GM18861 (cell line): ENCODE measurements at regions not wholly inside any gene's neighbourhood (a gene's known extent, or its start where the extent isn't known, plus 50 kb on each side); places are given as distances from the start of the nearest gene placed in this dataset.
A peak's percentile ranks its signal among the peaks of the same experiment; 100 is the strongest.
"Not testable (repeated sequence)": the region's sequence is repeated elsewhere in the genome, so short reads cannot be mapped to it uniquely, and the experiment has no call there.

Experiments
- ATAC-seq: cut with Tn5 transposase; IDR thresholded peaks from one replicate; pipeline ENCODE4 v1.9.1; 2021; ENCODE audit not compliant: unreplicated experiment

DNA sequence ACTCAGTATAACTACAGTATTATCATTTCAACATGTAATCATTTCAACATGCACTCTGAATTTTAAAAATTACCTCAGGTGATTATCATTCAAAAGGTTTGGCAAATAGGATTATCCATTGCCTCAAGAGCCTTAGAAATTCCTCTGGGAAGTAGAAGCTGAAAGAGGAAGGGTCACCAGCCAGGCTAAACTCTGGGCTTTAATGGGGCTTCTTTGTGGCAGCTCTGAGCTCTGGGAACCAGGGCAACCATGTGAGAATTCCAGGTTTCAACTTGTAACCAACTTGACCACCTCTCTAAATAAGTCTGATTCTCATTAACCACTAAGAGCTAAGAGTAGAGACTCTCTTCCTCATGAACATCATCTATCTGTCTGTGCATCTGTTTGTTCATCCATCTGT, 117.2 kb upstream of the MED14 start:
- ATAC-seq = no peak

DNA sequence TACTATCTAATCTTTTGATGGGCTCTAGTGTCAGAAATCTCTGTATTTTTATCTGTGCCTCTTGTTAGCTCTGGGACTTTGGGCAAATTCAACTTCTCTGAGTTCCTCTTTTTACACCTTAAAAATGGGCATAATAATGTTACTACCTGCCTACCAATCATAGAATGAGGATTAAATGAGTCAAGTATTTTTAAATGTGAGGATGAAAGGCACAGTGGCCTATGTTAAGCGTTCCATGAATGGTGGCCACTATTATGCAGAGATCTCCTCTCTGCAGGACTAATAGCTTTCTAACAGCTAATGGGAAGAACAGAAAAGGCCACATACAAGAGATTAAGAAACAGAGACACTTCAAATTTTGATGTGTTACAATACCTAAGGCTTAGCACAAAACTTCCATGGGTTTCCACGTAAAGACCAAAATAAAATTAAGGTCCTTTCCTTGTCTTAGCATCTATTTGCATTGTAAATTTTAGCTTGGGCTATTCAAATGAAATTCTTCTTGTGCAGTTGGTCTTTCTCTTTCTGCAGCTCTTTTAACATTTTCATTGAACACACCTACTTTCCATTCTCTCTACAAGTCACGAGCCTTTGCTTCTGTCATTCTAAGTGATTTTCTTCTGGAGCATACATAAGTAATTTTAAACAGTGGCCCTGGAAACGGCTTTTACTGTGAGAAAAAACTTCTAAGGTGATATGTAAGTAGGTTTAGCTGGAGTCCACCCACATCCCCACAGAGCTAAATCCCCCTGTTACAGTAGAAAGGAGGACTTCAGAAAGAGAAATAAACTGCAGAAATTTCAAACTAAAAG, 117.9 kb upstream of the MED14 start:
- ATAC-seq = no peak

DNA sequence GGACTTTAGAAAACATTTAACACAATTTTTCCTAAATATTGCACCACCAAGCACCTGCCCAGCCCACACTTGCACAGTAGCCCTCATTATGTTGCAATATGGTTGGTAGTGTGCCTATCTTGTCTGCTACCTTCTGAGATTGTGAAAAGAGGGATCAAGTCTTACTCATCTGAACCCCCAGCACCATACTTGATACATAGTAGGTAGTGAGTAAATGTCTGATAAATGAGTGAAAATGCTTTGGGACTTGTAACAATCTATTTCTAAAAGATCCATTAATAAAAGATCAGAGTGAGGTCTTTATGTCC, 118.4 kb upstream of the MED14 start:
- no peak for ATAC-seq

DNA sequence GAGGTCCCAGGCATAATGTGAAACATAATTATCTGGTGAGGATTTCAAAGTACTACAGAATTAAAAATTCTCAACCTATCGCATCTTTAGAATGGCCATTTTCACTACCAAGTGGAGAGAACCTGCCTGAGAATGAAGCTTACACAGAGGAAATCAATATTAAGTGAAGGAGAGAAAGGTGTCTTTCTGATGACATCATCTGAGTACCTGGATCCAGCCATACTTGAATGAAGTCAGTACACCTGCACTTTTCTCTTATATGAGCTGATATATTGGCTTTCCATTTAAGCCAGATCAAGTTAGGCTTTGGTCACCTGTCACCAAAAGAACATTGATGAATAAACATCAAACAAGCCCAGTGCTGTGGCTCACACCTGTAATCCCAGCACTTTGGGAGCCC, 118.9 kb upstream of the MED14 start:
- no peak for ATAC-seq

DNA sequence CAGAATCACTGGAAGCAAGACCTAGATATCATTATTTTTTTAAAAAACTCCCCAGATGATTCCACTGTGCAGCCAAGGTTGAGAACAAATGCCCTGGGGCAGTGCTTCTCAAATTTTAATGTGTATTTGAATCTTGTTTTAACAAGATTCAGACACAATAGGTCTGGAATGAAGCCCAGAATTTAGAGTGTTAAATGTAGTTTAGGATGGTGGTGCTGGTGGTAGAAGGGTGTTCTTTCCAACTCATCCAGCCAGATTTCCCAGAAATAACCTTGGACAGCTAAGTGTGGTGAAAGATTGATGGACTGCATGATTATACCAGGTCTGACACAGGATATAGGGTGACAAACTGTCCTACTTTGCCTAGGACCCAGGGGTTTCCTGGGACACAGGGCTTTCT, 120.1 kb upstream of the MED14 start:
- ATAC-seq = no peak

DNA sequence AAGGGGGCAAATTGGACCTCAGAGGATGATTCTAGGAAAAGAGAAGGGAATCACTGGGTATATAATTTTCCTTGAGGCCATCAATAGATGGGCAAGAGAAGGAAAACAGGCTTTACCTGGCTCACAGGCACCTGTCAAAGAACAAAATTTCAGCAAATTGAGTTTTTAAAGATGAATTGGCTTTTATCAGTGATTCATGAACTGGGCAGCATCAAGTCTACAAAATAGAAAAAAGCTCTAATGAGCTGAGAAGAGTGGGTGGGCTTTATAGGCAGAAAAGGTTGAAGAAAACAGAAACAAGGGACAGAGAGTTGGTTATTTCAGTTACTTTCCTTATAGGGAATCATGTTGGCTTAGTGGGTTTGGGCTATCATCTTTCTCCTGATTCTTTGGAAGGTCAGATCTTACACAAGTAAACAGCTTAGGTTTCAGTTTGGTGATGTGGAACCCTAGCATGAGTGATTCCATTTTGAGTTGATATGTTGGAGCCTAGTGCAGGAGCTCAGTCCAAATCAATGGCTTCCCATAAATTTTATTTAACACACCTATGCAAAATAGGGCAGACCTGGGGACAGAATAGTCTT, 120.7 kb upstream of the MED14 start:
- ATAC-seq = no peak

DNA sequence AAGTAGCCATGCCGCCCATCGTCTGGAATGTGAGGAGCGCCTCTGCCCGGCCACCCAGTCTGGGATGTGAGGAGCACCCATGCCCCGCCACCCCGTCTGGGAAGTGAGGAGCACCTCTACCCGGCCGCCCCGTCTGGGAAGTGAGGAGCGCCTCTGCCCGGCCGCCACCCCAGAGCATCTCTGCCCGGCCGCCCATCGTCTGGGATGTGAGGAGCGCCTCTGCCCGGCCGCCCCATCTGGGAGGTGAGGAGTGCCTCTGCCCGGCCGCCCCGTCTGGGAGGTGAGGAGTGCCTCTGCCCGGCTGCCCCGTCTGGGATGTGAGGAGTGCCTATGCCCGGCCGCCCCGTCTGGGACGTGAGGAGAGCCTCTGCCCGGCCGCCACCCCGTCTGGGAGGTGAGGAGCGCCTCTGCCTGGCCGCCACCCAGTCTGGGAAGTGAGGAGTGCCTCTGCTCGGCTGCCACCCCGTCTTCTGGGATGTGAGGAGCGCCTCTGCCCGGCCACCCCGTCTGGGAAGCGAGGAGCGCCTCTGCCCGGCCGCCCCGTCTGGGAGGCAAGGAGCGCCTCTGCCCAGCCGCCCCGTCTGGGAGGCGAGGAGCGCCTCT, 126.7 kb upstream of the MED14 start:
- not testable (repeated sequence) for ATAC-seq

DNA sequence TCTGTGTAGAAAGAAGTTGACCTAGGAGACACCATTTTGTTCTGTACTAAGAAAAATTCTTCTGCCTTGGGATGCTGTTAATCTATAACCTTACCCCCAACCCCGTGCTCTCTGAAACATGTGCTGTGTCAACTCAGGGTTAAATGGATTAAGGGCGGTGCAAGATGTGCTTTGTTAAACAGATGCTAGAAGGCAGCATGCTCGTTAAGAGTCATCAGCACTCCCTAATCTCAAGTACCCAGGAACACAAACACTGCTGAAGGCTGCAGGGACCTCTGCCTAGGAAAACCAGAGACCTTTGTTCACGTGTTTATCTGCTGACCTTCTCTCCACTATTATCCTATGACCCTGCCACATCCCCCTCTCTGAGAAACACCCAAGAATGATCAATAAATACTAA, 127.9 kb upstream of the MED14 start:
- ATAC-seq = not testable (repeated sequence)

DNA sequence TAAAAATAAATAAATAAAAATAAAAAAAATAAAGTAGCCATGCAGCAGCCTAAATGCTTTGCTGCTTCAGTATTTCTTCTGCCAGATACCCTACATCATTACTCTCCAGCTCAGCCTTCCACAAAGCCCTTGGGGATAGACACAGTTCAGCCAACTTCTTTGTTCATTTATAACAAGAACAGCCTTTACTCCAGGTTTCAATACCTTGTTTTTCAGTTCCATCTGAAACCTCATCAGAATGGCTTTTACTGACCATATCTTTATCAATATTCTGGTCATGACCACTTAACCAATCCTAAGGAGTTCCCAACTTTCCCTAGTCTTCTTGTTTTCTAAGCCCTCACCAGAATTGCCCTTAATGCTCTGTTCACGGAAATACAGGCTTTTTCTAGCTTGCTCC, 128.3 kb upstream of the MED14 start:
- ATAC-seq = no peak

DNA sequence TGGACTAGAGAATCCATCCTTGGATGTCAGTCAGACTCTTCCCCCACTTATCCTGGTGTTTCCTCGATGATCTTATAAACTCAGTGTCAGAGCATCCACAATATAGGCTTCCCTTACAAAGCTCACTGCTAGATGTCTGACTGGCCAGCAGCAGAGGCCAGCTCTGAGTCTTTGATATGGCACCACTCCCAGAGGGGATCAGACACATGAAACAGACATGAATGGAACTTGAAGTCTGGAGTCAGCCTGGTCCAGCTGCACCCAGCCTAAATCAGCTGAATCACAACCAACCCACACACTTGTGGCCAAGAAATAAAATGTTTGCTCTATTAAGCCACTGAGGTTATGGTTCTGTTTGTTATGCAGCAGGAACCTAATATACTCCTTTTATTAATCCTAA, 129.6 kb upstream of the MED14 start:
- no peak for ATAC-seq

DNA sequence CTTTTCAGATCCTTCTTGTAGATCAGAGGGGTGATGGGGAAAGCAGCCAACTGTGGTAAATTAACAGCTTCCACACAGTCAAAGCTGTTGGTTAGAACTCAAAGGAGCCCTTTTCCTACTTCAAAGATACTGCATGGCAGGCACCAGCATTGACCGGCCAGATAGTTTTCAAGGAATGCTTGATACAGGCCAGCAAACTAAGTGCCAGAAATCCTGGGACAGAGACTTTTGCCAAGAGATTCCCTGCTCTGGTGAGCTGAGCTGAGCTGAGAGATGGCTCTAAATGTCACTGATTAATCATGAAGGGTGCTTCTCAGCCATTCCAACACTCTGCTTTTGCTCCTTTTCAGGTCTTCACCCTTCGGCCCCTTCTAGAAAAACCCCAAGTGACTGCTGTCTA, 131.6 kb upstream of the MED14 start:
- ATAC-seq = no peak

DNA sequence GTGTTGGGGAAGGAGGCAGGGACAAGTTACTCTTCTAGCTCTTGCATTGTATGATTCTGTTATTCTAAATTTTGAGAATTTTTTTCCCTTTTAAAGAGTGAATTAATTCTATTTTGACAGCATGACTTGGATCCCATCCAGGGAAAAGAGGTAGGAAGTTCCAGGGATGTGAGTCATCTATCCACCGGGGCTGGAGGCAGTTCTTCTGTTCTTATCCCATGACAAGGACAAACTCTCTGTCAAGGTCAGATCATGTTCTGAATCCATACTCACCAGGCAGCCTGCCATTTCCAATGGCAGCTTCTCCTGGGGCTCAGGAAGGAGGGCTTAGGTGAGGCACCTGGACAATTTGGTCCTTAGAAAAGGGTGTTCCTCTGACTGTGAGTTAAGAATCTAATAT, 132.0 kb upstream of the MED14 start:
- no peak for ATAC-seq

DNA sequence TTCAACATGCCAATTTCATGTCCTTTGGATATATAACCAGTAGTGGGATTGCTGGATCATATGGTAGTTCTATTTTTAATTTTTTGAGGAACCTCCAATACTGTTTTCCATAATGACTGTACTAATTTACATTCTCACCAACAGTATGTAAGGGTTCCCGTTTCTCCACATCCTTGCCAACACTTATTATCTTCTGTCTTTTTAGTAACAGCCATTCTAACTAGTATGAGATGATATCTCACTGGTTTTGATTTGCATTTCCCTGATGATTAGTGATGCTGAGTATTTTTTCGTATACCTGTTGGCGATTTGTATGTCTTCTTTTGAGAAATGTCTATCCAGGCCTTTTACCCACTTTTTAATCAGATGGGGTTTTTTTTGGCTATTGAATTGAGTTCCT, 133.5 kb upstream of the MED14 start:
- no peak for ATAC-seq

DNA sequence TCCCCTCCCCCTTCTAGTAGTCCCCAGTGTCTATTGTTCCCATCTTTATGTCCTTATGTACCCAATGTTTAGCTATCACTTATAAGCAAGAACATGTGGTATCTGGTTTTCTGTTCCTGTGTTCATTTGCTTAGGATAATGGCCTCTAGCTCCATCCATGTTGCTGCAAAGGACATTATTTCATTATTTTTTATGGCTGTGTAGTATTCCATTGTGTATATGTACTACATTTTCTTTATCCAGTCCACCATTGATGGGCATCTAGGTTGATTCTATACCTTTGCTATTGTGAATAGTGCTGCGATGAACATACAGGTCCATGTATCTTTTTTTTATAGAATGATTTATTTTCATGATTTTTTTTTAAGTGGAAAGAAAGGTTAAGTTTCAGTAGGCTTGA, 135.6 kb upstream of the MED14 start:
- not testable (repeated sequence) for ATAC-seq

DNA sequence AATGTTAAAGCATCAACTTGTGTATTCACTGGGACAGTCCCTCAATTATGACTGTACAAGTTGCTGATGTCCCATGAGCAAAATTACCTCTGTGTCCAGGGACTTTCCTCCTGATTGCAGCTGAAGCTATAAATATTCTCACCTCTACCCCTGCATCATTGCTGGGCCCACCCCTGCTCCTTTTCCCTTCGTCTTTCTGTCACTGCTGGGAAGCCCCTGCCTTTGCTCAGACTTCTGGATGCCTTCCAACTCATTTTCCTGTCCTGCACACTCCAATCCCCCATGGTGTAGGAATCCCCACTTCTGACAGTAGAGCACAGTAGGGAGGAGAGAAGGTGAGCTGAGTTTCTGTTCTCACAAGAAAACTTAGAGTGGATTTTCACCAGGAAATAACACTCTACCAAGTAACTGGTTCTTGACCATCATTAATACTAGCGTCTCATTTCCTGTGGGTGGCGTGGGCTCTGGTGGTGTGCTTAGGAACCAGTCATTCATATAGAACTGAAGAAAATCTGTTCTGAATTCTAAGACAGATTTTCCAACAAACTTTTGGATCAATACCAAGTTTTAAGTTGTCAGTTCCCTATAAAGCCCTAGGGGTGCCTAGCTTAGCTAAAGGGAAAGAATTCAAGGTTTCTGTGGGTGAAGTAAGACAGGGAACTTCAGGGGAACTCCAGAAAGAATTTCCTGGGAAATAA, 136.2 kb upstream of the MED14 start:
- ATAC-seq = peak; percentile 69

DNA sequence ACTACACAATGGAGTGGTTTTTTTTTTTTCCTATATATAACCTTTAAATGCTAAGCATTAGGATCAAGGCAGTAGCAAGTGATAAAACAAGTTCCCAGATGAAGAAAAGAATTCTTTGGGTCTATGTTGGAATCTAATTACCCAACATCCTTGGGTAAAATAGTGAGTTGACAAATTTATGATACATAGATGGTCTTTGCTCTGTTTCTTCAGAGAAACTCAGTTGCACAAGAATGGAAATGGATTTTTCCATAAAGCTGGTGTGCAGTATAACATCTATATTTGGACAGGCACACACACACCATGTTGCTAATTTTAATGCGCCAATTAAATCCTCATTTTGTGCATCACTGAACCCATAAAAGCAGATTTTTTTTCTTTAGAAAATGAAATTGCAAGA, 137.0 kb upstream of the MED14 start:
- ATAC-seq = no peak

DNA sequence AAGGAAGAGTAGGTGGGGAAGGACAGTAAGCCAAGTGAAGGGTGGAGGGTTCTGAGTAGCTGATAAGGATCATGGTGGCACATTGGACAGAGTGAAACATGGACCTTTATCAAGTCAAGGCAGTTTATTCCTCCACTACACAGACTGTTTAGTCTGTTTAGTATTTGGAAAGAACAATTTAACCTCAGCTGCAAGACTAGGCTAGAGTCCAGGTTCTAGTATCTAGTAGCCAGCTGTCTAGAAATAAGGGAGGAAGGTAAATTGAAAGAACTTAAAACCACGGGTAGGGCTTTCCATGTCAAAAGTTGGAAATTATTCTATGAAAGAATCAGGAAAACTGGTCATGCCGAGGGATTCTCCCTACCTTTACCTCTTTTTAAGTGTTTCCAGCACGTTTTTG, 140.1 kb upstream of the MED14 start:
- ATAC-seq = no peak

DNA sequence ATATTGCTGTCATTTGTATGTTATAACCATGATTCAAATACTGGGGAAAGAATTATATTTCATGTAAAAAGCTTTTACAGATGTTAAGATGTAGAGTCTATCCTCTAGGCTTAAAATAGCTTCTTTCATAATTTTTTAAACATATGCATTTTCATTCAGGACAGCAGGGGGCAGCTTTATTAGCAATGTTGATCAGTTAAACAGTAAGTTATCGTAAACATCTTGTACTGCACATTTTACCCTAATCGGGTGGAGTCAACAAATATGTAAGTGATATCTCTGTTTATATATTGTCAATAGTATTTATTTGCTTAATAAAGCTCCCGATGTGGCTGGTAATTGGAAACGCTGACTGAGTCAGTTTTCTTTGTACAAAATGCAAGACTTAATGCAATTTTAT, 142.5 kb upstream of the MED14 start:
- no peak for ATAC-seq

DNA sequence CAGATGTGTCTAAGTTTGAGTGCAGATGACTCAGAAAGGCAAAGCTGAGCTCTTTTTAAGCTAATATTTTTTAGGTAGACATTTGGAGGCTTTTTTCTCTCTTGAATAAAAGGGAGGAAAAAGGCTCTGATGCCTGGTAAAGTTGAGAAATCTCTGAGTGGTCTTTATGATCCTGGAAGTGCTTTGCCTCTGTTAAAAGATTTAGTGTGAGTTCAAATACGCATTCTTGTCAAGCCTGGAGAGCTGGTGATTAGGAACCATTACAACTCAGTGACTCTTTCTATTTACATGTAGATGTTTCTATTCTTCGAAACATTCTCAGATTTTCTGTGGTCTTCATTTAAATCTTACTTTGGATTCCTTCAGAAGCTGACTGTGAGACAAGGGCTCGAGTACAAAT, 143.4 kb upstream of the MED14 start:
- no peak for ATAC-seq

DNA sequence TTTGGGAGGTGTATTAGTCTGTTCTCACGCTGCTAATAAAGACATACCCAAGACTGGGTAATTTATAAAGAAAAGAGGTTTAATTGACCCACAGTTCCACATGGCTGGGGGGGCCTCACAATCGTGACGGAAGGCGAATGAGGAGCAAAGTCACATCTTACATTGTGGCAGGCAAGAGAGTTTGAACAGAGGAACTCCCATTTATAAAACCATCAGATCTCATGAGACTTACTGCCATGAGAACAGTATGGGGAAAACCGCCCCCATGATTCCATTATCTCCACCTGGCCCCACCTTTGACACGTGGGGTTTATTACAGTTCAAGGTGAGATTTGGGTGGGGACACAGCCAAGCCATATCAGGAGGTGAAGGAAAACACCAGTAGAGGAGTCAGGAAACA, 143.8 kb upstream of the MED14 start:
- ATAC-seq = not testable (repeated sequence)

DNA sequence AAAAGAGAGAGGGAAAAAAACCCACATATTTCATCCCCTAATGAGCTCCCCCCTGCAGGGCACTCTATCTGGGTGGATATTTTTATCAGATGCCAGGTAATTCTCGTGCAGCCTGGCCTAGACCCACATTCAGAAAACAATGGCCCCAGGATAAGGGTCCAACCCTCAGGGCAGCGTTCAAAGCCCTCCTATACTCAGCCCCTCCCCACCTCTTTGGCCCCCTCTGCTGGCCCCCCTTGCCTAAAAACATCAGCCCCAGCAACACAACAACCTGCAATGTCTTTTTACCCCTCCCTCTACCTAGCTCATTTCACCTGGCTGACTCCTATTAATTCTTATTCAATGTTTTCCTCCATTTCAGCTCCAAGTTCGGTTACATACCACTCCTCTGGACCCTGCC, 145.4 kb upstream of the MED14 start:
- ATAC-seq = no peak

DNA sequence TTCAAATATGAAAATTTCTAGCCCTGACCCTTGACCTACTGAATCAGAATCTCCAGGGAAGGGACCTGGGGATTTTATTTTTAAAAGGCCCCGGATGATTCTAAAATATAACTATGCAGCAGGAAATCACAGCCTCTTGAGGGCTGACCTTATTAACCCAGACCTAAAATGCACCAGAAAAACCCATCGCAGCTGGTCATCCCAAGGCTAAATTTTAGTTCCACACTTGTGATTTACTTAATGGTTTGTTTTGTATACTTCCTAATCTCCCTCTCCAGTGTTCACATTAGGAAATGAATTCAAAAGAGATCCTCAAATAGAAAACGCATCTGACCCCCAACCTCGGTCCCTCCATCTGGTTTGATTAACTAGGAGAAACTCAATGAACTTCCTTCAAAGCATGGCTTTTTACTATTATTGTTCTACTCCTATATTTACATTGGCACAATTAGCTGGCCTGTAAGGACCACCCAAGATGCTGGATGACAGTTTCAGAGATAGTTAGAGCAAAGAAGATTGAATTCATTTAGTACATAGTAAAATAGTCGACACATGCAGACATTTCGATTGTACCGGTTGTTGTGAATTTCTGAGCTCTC, 147.8 kb upstream of the MED14 start:
- no peak for ATAC-seq
